ENCODE measurements at regions not wholly inside any gene's neighbourhood (a gene's known extent, or its start where the extent isn't known, plus 50 kb on each side); places are given as distances from the start of the nearest gene placed in this dataset.

GRCh38 chr2:2825062-2825461, 494.0 kb upstream of the MYT1L start:
- Histone ChIP-seq H3K27me3 (replicated peaks in 1 of 2; ENCODE audit: control insufficient read depth in 2 of 2, insufficient read depth in 2 of 2, low read length in 1 of 2) (no peaks in the 10 kb centered on the region; a peak in 1 of 4 replicates), H3K27ac (ENCODE audit: control insufficient read depth, insufficient read depth) (no peak overlapping the region), H3K4me1 (ENCODE audit: control insufficient read depth, insufficient read depth, low read length) (no peaks in the 10 kb centered on the region), H3K4me2 (ENCODE audit: control insufficient read depth, insufficient read depth) (no peak overlapping the region), H3K9me3 (replicated peaks; ENCODE audit: control insufficient read depth, insufficient read depth, low read length) (no peaks in the 10 kb centered on the region), H3K9ac (ENCODE audit: control insufficient read depth, insufficient read depth, low read length) (no peak overlapping the region), H3K79me2 (ENCODE audit: control insufficient read depth, insufficient read depth, low read length) (no peaks in the 10 kb centered on the region), H3K4me3 (no peak overlapping the region), H2AFZ (ENCODE audit: control insufficient read depth, low read depth, low read length) (no peak overlapping the region), H3K36me3 (ENCODE audit: control insufficient read depth in 2 of 2, insufficient read depth in 2 of 2, low read length in 1 of 2) (no peaks in the 10 kb centered on the region), H4K20me1 (ENCODE audit: control insufficient read depth, insufficient read depth) (no peaks in the 10 kb centered on the region)
- ChIA-PET RAD21 (ENCODE audit: unreplicated experiment) (no interaction called here), CTCF (no interaction called here), POLR2A (no interaction called here), SMC1A (ENCODE audit: uncharacterized antibody, unreplicated experiment) (no interaction called here)
- no peak for ATAC-seq
- FAIRE-seq = no peak
- intact Hi-C loops (cut with micrococcal nuclease; ENCODE audit: unreplicated experiment) (no loop called here), in situ Hi-C loops (cut with MboI) (no loop called here)
- 73% methylated on average over 9 of the region's 9 CpGs for WGBS (ENCODE audit: insufficient coverage, insufficient replicate concordance, low lambda C conversion rate, missing lambda C conversion rate)
- no peak for DNase-seq (ENCODE audit: low read depth, low spot score)
- no TSS peak for BruUV-seq (replicated peaks)
- TF ChIP-seq MYB (IDR thresholded peaks at IDR 0.05; ENCODE audit: borderline replicate concordance, low read depth, low read length) (no peak), ELK1 (IDR thresholded peaks at IDR 0.05; ENCODE audit: low read depth, low read length) (no peak), RCOR1 (conservative IDR thresholded peaks at IDR 0.05; ENCODE audit: low read depth, low read length) (no peak), ZNF274 (IDR thresholded peaks at IDR 0.05; ENCODE audit: insufficient read depth, insufficient read length) (no peak)

GRCh38 chr2:2824588-2824987, 493.5 kb upstream of the MYT1L start:
- Histone ChIP-seq H3K9me3 (replicated peaks; ENCODE audit: control insufficient read depth, insufficient read depth, low read length) (no peaks in the 10 kb centered on the region), H3K4me3 (no peak overlapping the region), H3K4me1 (ENCODE audit: control insufficient read depth, insufficient read depth, low read length) (no peaks in the 10 kb centered on the region), H3K27ac (ENCODE audit: control insufficient read depth, insufficient read depth) (no peak overlapping the region), H2AFZ (ENCODE audit: control insufficient read depth, low read depth, low read length) (no peak overlapping the region), H3K27me3 (replicated peaks in 1 of 2; ENCODE audit: control insufficient read depth in 2 of 2, insufficient read depth in 2 of 2, low read length in 1 of 2) (no peaks in the 10 kb centered on the region; a peak in 1 of 4 replicates), H3K36me3 (ENCODE audit: control insufficient read depth in 2 of 2, insufficient read depth in 2 of 2, low read length in 1 of 2) (no peaks in the 10 kb centered on the region), H3K79me2 (ENCODE audit: control insufficient read depth, insufficient read depth, low read length) (no peaks in the 10 kb centered on the region), H4K20me1 (ENCODE audit: control insufficient read depth, insufficient read depth) (no peaks in the 10 kb centered on the region), H3K4me2 (ENCODE audit: control insufficient read depth, insufficient read depth) (no peak overlapping the region), H3K9ac (ENCODE audit: control insufficient read depth, insufficient read depth, low read length) (no peak overlapping the region)
- ATAC-seq (no peak), DNase-seq (ENCODE audit: low read depth, low spot score) (no peak), FAIRE-seq (no peak)
- ChIA-PET POLR2A (no interaction called here), CTCF (no interaction called here), RAD21 (ENCODE audit: unreplicated experiment) (no interaction called here), SMC1A (ENCODE audit: uncharacterized antibody, unreplicated experiment) (no interaction called here)
- no TSS peak for BruUV-seq (replicated peaks)
- WGBS (ENCODE audit: insufficient coverage, insufficient replicate concordance, low lambda C conversion rate, missing lambda C conversion rate) = 14% methylated on average over 5 of the region's 5 CpGs
- in situ Hi-C loops (cut with MboI) (no loop called here), intact Hi-C loops (cut with micrococcal nuclease; ENCODE audit: unreplicated experiment) (no loop called here)
- TF ChIP-seq HSF1 (IDR thresholded peaks at IDR 0.05; ENCODE audit: low read depth, low read length) (no peak), IRF5 (IDR thresholded peaks at IDR 0.05; ENCODE audit: borderline replicate concordance) (no peak), E2F8 (IDR thresholded peaks at IDR 0.05; ENCODE audit: low read depth, partially characterized antibody) (no peak)
- TF ChIP-seq, protein P1, sequence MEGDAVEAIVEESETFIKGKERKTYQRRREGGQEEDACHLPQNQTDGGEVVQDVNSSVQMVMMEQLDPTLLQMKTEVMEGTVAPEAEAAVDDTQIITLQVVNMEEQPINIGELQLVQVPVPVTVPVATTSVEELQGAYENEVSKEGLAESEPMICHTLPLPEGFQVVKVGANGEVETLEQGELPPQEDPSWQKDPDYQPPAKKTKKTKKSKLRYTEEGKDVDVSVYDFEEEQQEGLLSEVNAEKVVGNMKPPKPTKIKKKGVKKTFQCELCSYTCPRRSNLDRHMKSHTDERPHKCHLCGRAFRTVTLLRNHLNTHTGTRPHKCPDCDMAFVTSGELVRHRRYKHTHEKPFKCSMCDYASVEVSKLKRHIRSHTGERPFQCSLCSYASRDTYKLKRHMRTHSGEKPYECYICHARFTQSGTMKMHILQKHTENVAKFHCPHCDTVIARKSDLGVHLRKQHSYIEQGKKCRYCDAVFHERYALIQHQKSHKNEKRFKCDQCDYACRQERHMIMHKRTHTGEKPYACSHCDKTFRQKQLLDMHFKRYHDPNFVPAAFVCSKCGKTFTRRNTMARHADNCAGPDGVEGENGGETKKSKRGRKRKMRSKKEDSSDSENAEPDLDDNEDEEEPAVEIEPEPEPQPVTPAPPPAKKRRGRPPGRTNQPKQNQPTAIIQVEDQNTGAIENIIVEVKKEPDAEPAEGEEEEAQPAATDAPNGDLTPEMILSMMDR (IDR thresholded peaks at IDR 0.05 in 2 of 3, conservative IDR thresholded peaks at IDR 0.05 in 1 of 3; ENCODE audit: control insufficient read depth in 2 of 3, extremely low read depth in 1 of 3, insufficient read depth in 1 of 3, low read depth in 3 of 3, low read length in 3 of 3) = no peak

Measured in GM12878 (cell line).